Gastrocnemius medialis (tissue), 4 donors: ENCODE measurements at regions not wholly inside any gene's neighbourhood (a gene's known extent, or its start where the extent isn't known, plus 50 kb on each side); places are given as distances from the start of the nearest gene placed in this dataset.

Experiments used
- ATAC-seq, 2 donors: fragments of 150-250 bp; one replicate each; pipeline ENCODE4 v1.9.1; 2016
- DNase-seq, 2 donors: peaks; one replicate each; pipeline ENCODE4 v3.0.0-alpha.2; 2019
- H3K27ac ChIP-seq, 4 donors: fragments of 200-600 bp; sonication (generic); 1 replicate in 1 of 4; 2 replicates in 3 of 4; pipeline ENCODE4 v1.5.1; 2016 to 2018; ENCODE audit warnings: mild to moderate bottlenecking in 2 of 4, moderate library complexity in 1 of 4
- H3K27me3 ChIP-seq, 3 donors: fragments of 200-600 bp; sonication (generic) in 2 of 3; 1 replicate in 1 of 3; 2 replicates in 2 of 3; pipeline versions ENCODE4 v1.5.1 to v1.6.0; 2016 to 2019; ENCODE audit warnings: mild to moderate bottlenecking in 1 of 3, moderate library complexity in 1 of 3
- H3K36me3 ChIP-seq, 2 donors: fragments of 200-600 bp; sonication (generic) in 1 of 2; one replicate each; pipeline ENCODE4 v1.5.1; 2017 to 2018
- H3K4me1 ChIP-seq, 2 donors: fragments of 200-600 bp; sonication (generic) in 1 of 2; one replicate each; pipeline ENCODE4 v1.5.1; 2016 to 2017; ENCODE audit warnings: mild to moderate bottlenecking in 2 of 2
- H3K4me3 ChIP-seq, 4 donors: fragments of 200-600 bp; sonication (generic) in 3 of 4; 1 replicate in 1 of 4; 2 replicates in 3 of 4; pipeline ENCODE4 v1.5.1; 2016 to 2019; ENCODE audit warnings: mild to moderate bottlenecking in 2 of 4
- H3K9me3 ChIP-seq, 3 donors: fragments of 200-600 bp; sonication (generic) in 2 of 3; 1 replicate in 1 of 3; 2 replicates in 2 of 3; pipeline ENCODE4 v1.5.1; 2016 to 2019
- CTCF ChIP-seq, 5 experiments: fragments of 450-650 bp in 3 of 5; fragments of 200-600 bp in 2 of 5; sonication (generic) in 2 of 5; IDR thresholded peaks in 4 of 5; conservative IDR thresholded peaks in 1 of 5; 1 replicate in 4 of 5; 2 replicates in 1 of 5; pipeline ENCODE4 v1.5.1; 2016 to 2019; ENCODE audit warnings: antibody characterized with exemption in 5 of 5, mild to moderate bottlenecking in 3 of 5, moderate library complexity in 3 of 5
- POLR2A ChIP-seq, 2 donors: fragments of 450-650 bp; IDR thresholded peaks; one replicate each; pipeline ENCODE4 v1.6.1; 2017; ENCODE audit warnings: antibody characterized with exemption in 2 of 2, mild to moderate bottlenecking in 2 of 2, moderate library complexity in 2 of 2
- in situ Hi-C, 4 donors: fragments of 200-750 bp; cut with MboI; loops; one replicate each; pipeline versions ENCODE4 v1.15.0 to v1.8.0; 2017; ENCODE audit warnings: low sequenced_read_pairs in 4 of 4
- intact Hi-C: fragments of 100-400 bp; cut with DNase I; formaldehyde crosslinking; loops from one replicate; pipeline ENCODE4 v1.15.1; 2023; ENCODE audit warnings: low total_unique reads

DNA sequence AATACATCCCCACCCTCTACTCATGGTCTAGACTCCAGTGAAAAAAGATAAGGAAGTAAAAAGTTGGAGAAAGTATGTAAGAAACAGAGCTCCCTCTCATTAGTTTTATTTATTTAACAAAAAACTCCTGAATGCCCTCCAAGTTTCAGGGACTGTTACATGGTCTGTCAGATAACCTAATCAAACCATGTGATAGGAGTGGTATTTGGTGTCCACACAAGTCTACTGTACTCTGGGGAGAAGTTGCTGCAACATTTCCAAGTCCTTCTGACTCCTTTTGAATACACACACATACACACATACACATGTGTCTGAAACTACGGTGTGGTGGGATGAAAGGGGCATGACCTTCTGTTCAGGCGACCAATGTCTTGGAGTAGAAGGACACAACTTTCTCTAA lies 320.0 kb downstream of the ADGRG6 start:
- no peak overlapping the region for H3K4me3 ChIP-seq
- no peak for TF ChIP-seq POLR2A (IDR thresholded peaks at IDR 0.05)
- no peak for TF ChIP-seq CTCF (IDR thresholded peaks at IDR 0.05 in 4 of 5, conservative IDR thresholded peaks at IDR 0.05 in 1 of 5)
- DNase-seq (no peak), ATAC-seq (no peak)
- in situ Hi-C loops (no loop called here), intact Hi-C loops (no loop called here)
- H3K9me3 ChIP-seq = no peaks in the 10 kb centered on the region
- H3K27me3 ChIP-seq = no peaks in the 10 kb centered on the region
- no peaks in the 10 kb centered on the region for H3K4me1 ChIP-seq
- no peak overlapping the region for H3K27ac ChIP-seq
- H3K36me3 ChIP-seq = no peaks in the 10 kb centered on the region

DNA sequence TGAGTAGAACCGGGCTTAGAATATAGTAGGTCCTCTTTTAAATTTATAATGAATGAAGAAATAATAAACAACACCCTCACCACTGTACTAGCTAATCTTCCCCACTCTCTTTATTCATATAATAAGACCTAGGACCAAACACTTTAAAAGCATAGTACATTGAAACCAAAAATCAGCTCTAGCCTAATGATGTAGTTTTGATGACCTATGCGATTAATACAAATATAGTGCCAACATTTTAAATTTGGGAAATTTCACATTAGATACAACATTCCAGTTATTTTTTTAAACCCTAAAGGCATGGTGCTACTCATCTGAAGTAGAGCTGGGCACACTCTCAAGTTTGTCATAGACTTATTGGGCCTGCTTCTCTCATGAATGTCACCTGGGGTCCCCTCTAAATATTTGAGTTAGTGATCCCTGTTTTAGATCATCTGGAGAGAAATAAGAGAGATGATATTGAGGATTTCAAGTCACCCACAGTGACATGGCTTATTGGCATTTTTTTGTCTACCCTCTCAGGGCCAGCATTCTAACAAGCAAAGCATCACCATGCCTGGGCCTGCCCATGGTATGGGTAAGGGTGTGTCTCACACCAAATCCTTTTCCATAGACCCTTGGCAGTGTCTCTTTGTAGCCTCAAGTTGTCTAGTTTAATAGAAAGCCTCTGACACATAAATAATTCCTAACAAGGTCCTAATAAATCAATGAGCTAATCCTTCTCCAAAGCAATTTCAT lies 319.8 kb downstream of the HIVEP2 start:
- intact Hi-C loops (no loop called here), in situ Hi-C loops (no loop called here)
- Histone ChIP-seq H3K36me3 (no peaks in the 10 kb centered on the region), H3K27ac (no peak overlapping the region), H3K4me1 (no peaks in the 10 kb centered on the region), H3K4me3 (no peak overlapping the region), H3K9me3 (no peaks in the 10 kb centered on the region), H3K27me3 (no peaks in the 10 kb centered on the region)
- DNase-seq (no peak), ATAC-seq (no peak)
- no peak for TF ChIP-seq POLR2A (IDR thresholded peaks at IDR 0.05)
- TF ChIP-seq CTCF (IDR thresholded peaks at IDR 0.05 in 4 of 5, conservative IDR thresholded peaks at IDR 0.05 in 1 of 5) = no peak

GRCh38 chr6:142627474-142627873 lies 317.5 kb downstream of the HIVEP2 start:
- H3K27ac ChIP-seq = no peak overlapping the region
- no peaks in the 10 kb centered on the region for H3K4me1 ChIP-seq
- intact Hi-C loops (no loop called here), in situ Hi-C loops (no loop called here)
- no peaks in the 10 kb centered on the region for H3K9me3 ChIP-seq
- no peak for TF ChIP-seq POLR2A (IDR thresholded peaks at IDR 0.05)
- no peak for TF ChIP-seq CTCF (IDR thresholded peaks at IDR 0.05 in 4 of 5, conservative IDR thresholded peaks at IDR 0.05 in 1 of 5)
- H3K36me3 ChIP-seq = no peaks in the 10 kb centered on the region
- ATAC-seq = no peak
- H3K4me3 ChIP-seq = no peak overlapping the region
- no peak for DNase-seq
- H3K27me3 ChIP-seq = no peaks in the 10 kb centered on the region

DNA sequence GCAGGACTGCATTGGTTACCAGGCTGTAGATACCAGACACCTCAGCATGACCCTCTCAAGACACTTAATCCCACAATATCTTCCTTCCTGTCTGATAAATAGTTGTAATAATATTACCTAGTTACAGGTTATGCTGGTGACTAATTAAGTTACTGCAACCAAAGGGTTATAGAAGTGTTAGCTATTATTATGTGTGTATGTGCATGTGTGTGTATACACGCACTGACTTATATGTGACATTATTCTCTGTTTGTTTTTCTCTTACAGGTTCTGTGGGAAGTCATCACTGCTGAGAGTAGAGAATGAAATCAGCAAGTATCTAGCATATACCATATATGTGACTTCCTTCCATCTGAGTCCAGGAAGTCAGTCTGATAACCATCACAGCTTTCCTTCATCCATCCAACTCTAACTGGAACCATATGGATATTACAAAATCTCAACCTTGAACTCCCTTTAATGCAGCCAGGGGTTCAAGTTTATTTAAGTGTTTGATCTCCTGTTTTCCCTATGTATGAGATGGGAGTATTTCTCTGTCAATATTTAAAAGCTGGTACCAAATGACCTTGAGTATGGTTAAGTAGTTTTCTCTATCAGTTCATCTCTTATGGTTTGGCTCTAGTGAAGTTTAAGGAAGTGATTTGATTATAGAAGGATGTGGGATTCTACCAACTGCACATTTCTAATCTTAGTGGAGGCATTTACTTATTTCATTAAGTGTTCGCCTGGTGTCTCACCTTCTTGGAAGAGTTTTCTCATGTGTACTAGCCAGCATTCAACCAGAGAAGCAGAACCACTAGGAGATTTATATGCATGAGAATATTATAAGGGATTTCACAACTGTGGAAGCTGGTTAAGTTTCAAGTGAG lies 313.2 kb downstream of the HIVEP2 start:
- TF ChIP-seq CTCF (IDR thresholded peaks at IDR 0.05 in 4 of 5, conservative IDR thresholded peaks at IDR 0.05 in 1 of 5) = no peak
- no peaks in the 10 kb centered on the region for H3K36me3 ChIP-seq
- H3K4me3 ChIP-seq = no peak overlapping the region
- in situ Hi-C loops (no loop called here), intact Hi-C loops (no loop called here)
- H3K27ac ChIP-seq = no peak overlapping the region
- H3K4me1 ChIP-seq = no peaks in the 10 kb centered on the region
- no peaks in the 10 kb centered on the region for H3K27me3 ChIP-seq
- H3K9me3 ChIP-seq = no peaks in the 10 kb centered on the region
- ATAC-seq (no peak), DNase-seq (no peak)
